Right ventricle myocardium inferior (tissue), 1 donor: ENCODE measurements at regions not wholly inside any gene's neighbourhood (a gene's known extent, or its start where the extent isn't known, plus 50 kb on each side); places are given as distances from the start of the nearest gene placed in this dataset.

Experiments
- ATAC-seq: fragments of 200-7000 bp; cut with Tn5 transposase; one replicate; pipeline ENCODE4 v1.9.1; 2020; ENCODE audit warnings: mild to moderate bottlenecking, moderate library complexity
- DNase-seq: peaks from one replicate; pipeline ENCODE4 v3.0.0; 2021; ENCODE audit errors: missing footprints
- intact Hi-C: fragments of 100-400 bp; cut with DNase I; formaldehyde crosslinking; loops from one replicate; pipeline ENCODE4 v1.11.0; 2022
- donor health status: DM: no; HTN: yes; CAD: no; lungs with severe emphysema.

GRCh38 chr5:135645336-135646180 is 66.8 kb upstream of the CXCL14 start:
- DNase-seq (no peak), ATAC-seq (no peak)
- intact Hi-C loops = no loop called here

DNA sequence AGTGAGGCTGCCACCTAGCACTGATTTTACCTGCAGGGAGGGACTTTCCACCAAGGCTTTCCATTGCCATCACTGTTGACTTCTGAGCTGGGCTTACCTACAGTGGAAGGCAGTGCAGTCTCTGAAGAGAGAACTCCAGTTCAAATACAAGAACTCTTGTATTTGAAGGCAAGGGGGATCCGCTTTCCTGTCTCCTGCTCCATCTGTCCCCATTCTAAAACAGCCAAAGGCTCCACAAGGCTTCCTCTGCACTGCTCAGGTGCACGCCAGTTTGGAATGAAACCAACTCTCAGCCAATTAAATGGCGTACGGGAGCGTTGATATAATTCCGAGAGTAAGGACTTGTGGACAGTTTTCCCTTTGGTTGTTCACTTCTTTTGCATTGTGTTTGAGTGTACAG is 66.0 kb upstream of the CXCL14 start:
- ATAC-seq (no peak), DNase-seq (no peak)
- intact Hi-C loops = no loop called here

DNA sequence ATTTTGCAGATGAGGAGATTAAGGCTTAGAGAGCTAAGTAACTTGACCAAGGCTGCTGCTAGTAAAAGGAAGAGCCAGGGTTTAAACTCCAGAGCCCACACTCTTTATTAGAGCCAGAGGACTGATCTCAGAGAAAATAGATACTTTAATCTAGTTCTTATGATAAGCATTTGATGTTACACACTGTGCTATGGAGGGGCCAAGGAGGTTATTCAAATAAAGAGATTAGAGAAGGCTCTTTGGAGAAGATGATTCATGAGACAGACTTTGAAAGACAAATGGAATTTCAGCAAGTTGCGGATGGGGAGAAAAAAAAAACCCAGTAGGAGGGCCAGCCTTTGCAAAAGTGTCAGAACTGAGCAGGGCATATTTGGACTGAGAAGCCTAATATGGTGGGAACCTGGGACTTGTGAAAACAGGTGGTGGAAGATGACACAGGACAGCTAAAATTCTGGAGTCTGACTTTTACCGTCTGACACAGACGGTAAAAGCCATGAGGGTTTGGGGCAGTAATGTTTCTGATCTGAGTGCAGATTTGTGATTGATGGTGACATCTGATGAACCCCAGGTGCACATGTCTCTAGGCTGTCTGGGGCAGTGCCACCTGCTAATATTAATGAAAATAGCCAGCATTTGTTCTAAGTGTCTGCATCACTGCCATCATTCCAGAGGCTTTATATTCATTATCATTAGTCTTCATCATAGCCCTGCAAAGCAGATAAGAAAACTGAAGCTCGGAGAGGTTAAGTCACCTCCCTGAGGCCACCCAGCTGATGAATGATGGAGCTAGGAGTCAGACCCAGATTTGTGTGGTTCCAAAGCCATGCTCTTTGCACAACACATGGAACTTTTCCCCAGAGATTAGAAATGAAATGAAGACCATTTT is 65.3 kb upstream of the CXCL14 start:
- intact Hi-C loops = no loop called here
- DNase-seq (no peak), ATAC-seq (no peak)

- no peak for ATAC-seq
- intact Hi-C loops = no loop called here
- no peak for DNase-seq
These were observed 64.1 kb upstream of the CXCL14 start for GRCh38 chr5:135642934-135643333.

DNA sequence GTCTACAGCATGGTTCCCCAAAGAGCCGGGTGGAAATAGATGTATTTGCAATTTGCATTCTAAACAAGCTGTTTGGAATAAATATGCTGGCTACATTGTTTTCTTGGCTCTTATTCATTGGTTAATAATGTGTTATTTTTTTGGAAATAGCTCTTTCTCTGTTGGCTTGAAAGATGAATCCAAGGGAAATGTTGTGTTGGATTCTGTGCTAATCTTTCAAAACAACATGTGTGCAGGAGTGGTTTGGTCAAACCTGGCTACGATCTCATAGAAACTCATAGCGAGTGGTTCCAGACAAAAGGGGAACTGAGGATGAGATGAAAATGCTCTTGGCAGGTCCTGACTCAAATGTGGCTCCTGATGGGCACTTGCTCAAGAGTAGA is 63.7 kb upstream of the CXCL14 start:
- no peak for DNase-seq
- intact Hi-C loops = no loop called here
- no peak for ATAC-seq

DNA sequence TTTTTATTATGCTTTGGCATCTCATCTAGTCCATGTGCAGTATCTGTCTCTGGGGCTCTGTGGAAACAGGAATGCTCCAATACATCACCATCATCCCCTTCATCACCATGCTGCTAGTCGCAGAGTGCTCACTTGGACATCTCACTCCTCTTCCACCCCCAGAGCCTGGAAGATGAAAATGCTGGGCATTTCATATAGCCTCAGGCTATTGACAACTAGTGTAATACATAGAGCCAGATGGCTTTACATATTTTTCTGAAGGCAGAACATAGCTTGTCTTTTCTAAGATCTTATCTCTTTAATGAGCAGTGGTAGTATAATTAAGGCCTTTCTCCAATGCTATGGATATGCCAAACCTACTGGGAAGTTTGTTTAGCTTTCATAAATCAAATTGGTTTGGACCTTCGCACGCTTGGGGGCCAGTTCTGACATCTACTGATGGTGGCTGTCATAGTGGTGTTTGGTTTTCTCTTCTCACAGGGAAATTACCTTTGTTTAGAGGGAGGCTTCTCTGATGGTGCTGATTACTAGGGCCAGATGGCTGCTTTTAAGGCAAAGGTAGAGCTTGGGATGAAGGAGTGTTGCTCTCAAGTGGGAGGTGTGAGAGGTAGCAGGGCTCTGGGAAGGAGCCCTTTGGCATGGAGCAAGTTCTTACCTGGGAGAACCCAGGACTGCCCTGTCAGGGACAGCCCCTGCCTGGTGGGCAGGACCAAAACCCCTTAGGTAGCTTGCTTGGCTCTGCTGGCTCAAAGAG is 63.1 kb upstream of the CXCL14 start:
- ATAC-seq = peak; percentile 55
- intact Hi-C loops = no loop called here
- no peak for DNase-seq

DNA sequence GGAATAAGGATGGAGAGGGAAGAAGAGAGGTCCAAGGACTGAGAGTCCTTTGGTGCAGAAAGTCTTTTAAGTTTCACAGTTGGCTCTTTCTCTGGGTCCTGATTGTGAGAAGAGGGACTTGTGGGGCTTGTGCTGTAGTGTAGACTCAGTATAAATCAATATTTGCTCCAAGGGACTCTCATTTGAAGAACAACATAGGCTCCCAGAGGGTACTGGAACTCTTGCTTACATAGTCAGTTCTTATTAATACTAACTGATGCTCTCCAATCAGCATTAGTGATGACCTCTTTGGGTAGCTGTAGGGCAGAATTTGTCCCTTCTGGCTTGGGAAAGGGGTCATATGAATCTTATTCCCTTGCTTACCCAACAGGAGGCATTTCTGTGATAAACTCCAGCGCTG is 62.5 kb upstream of the CXCL14 start:
- no peak for DNase-seq
- peak; percentile 20 for ATAC-seq

GRCh38 chr5:135635451-135635850 is 56.7 kb upstream of the CXCL14 start:
- DNase-seq (no peak), ATAC-seq (no peak)
- intact Hi-C loops = no loop called here

More for the DNA sequence above, 62.5 kb upstream of the CXCL14 start:
- intact Hi-C loops = no loop called here

DNA sequence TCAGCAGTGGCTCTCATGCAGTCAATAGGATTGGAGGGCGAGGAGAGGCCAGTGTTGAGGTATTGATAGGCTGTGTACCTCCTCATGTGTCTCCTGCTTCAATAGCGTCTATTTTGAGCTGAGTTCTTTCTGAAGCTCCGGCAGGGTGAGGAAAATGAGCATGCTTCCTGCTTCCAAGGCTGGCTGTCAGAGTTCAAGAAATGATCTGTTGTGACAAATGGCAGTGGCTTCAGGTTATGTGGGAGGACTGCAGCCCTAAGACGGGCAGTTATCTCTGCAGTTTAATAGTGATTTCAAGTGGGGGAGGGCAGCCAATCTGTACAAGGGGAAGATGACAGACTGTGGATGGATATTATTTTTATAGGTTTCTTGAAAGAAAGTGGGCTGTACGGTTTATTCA is 54.0 kb upstream of the CXCL14 start:
- no peak for ATAC-seq
- DNase-seq = no peak

GRCh38 chr5:135631391-135631790 is 52.6 kb upstream of the CXCL14 start:
- no peak for ATAC-seq
- intact Hi-C loops = no loop called here
- DNase-seq = no peak

More for the DNA sequence above, 54.0 kb upstream of the CXCL14 start:
- intact Hi-C loops = no loop called here

- intact Hi-C loops = no loop called here
- ATAC-seq (no peak), DNase-seq (no peak)
These were observed 50.9 kb upstream of the CXCL14 start for GRCh38 chr5:135629666-135630065.

DNA sequence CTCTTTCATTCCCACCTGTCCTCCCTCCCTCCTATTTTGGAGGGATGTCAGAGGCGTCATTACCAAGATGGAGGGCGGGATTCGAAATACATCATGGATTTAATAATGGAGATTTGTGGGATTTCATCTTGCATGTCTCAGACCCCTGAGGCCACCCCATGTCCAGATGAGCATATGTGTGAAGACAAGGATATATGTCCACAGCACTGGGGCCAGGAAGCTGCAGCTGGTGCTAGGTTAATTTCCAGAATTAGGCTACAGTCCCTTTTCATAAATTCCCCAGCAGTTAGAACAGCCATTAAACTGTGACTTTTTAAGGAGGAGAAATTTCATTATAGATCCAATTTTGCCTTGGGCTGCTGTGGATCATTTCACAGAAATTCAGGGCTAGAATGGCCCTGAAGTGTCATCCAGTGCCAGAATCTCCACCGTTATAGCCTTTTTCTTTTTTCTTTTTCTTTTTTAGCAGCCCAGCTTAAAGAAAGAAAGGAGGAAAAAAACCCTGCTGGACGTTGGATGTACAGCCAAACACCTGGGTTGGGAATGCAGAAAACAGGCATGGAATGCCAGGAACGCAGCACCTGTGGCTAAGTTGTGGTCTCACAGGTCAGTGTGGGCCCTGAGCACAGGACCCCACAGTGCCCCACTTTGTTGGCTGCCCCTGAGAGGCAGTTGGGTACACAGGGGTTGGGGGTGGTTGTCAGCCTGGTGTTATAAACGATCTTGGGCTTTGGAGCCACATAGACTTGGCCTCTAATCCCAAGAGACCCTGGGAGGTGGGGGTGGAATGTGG is 50.2 kb upstream of the CXCL14 start:
- DNase-seq (no peak), ATAC-seq (no peak)
- intact Hi-C loops = no loop called here
